GM21786 (cell line): ENCODE measurements at regions not wholly inside any gene's neighbourhood (a gene's known extent, or its start where the extent isn't known, plus 50 kb on each side); places are given as distances from the start of the nearest gene placed in this dataset.

ENCODE experiments used
- ATAC-seq: cut with Tn5 transposase; IDR thresholded peaks from one replicate; pipeline ENCODE4 v1.9.1; 2021; ENCODE audit not compliant: unreplicated experiment

GRCh38 chr7:137172105-137172590 is 171.4 kb downstream of the PTN start:
- ATAC-seq, result no peak

GRCh38 chr7:137169282-137169698 is 174.2 kb downstream of the PTN start:
- ATAC-seq, result no peak

GRCh38 chr7:137167609-137168008 is 175.9 kb downstream of the PTN start:
- ATAC-seq, result no peak

GRCh38 chr7:137166363-137166762 is 177.2 kb downstream of the PTN start:
- no peak for ATAC-seq

GRCh38 chr7:137165786-137166185 is 177.7 kb downstream of the PTN start:
- ATAC-seq, result no peak

- ATAC-seq, result no peak
These were observed 178.3 kb downstream of the PTN start for GRCh38 chr7:137165241-137165640.

GRCh38 chr7:137164251-137164650 is 179.3 kb downstream of the PTN start:
- ATAC-seq, result no peak

- ATAC-seq, result no peak
These were observed 183.3 kb downstream of the PTN start for GRCh38 chr7:137160236-137160635.

GRCh38 chr7:137157256-137157655 is 186.3 kb downstream of the PTN start:
- ATAC-seq, result no peak

GRCh38 chr7:137151690-137152052 is 191.9 kb downstream of the PTN start:
- ATAC-seq, result no peak

- no peak for ATAC-seq
These were observed 192.4 kb downstream of the PTN start for GRCh38 chr7:137151041-137151689.

- ATAC-seq, result no peak
These were observed 196.2 kb downstream of the PTN start for GRCh38 chr7:137147338-137147720.

- ATAC-seq, result no peak
These were observed 196.8 kb downstream of the PTN start for GRCh38 chr7:137146552-137147337.

GRCh38 chr7:137146012-137146455 is 197.5 kb downstream of the PTN start:
- no peak for ATAC-seq

GRCh38 chr7:137142376-137142775 is 201.2 kb downstream of the PTN start:
- no peak for ATAC-seq

- ATAC-seq, result no peak
These were observed 207.7 kb downstream of the PTN start for GRCh38 chr7:137135654-137136350.

GRCh38 chr7:137130751-137131158 is 212.8 kb downstream of the PTN start:
- ATAC-seq, result no peak

- no peak for ATAC-seq
These were observed 214.5 kb downstream of the PTN start for GRCh38 chr7:137129025-137129424.

- no peak for ATAC-seq
These were observed 215.7 kb downstream of the PTN start for GRCh38 chr7:137127806-137128205.

GRCh38 chr7:137127058-137127457 is 216.5 kb downstream of the PTN start:
- ATAC-seq, result no peak

GRCh38 chr7:137122145-137122544 is 221.4 kb downstream of the PTN start:
- no peak for ATAC-seq

- peak; percentile 83 for ATAC-seq
These were observed 222.8 kb downstream of the PTN start for GRCh38 chr7:137120690-137121089.
